ENCODE measurements at regions not wholly inside any gene's neighbourhood (a gene's known extent, or its start where the extent isn't known, plus 50 kb on each side); places are given as distances from the start of the nearest gene placed in this dataset.
"Not testable (repeated sequence)": the region's sequence is repeated elsewhere in the genome, so short reads cannot be mapped to it uniquely, and the experiment has no call there.

DNA sequence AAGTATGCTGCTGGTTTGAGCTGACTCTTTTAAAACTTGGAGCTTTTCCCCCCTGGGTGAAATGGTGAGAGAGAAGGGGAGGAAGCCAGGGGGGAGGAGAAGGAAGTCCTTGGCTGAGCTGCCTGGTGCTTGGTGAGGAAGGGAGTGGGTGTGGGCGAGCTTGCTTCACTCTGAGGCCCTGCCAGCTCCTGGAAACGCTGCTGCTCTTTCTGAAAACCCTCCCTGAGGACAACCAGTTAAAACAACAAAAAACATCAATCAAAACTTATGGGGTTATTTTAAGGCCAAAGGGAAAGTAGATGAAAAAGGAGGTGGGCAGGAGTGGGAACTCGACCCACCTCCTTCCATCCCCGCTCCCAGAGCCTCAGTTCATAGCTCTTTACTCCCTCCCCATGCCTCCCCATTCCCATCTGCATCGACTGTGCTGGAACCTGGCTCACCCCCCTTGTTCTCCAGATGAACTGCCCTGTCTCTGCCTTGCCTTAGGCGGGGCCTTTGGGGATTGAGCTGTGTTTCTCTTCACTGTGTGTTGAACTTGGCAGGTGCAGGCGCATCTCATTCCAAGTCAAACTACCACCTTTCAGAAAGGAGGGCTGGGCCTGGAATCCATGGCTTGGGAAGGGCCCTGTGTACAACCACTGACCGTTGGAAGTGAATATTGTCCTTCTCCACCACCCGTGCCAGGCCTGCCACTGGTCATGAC is 166.1 kb downstream of the ZNF621 start:
- H3K4me3 ChIP-seq: no peak overlapping the region
- no peak for DNase-seq (ENCODE audit: low spot score in 2 of 2)
- in situ Hi-C loops (cut with MboI; ENCODE audit: low sequenced_read_pairs): no loop called here
- no peaks in the 10 kb centered on the region for H3K36me3 ChIP-seq (replicated peaks)
- H3K27me3 ChIP-seq (ENCODE audit: low read depth): no peaks in the 10 kb centered on the region
- no peaks in the 10 kb centered on the region for H3K9me3 ChIP-seq
- H3K4me1 ChIP-seq: no peaks in the 10 kb centered on the region; the same call in none of the 2 replicates

- no peak overlapping the region for H3K4me3 ChIP-seq
- in situ Hi-C loops (cut with MboI; ENCODE audit: low sequenced_read_pairs): no loop called here
- H3K9me3 ChIP-seq: no peaks in the 10 kb centered on the region
- DNase-seq (ENCODE audit: low spot score in 2 of 2): no peak
- no peaks in the 10 kb centered on the region; the same call in none of the 2 replicates for H3K4me1 ChIP-seq
- no peaks in the 10 kb centered on the region for H3K27me3 ChIP-seq (ENCODE audit: low read depth)
- no peaks in the 10 kb centered on the region for H3K36me3 ChIP-seq (replicated peaks)
These were observed 166.7 kb downstream of the ZNF621 start for GRCh38 chr3:40691452-40691861.

- in situ Hi-C loops (cut with MboI; ENCODE audit: low sequenced_read_pairs): no loop called here
- Histone ChIP-seq H3K36me3 (replicated peaks) (no peaks in the 10 kb centered on the region), H3K4me1 (no peaks in the 10 kb centered on the region), H3K27me3 (ENCODE audit: low read depth) (no peaks in the 10 kb centered on the region), H3K9me3 (no peaks in the 10 kb centered on the region), H3K4me3 (no peak overlapping the region)
- no peak for DNase-seq (ENCODE audit: low spot score in 2 of 2)
These were observed 171.1 kb downstream of the ZNF621 start for GRCh38 chr3:40695848-40696247.

GRCh38 chr3:40698611-40699010 is 173.9 kb downstream of the ZNF621 start:
- in situ Hi-C loops (cut with MboI; ENCODE audit: low sequenced_read_pairs); H3K9me3 ChIP-seq; H3K4me3 ChIP-seq; H3K27me3 ChIP-seq (ENCODE audit: low read depth); H3K36me3 ChIP-seq (replicated peaks); H3K4me1 ChIP-seq; DNase-seq (ENCODE audit: low spot score in 2 of 2): not testable (repeated sequence)

GRCh38 chr3:40701016-40701588 is 176.3 kb downstream of the ZNF621 start:
- H3K4me3 ChIP-seq: no peak overlapping the region
- H3K27me3 ChIP-seq (ENCODE audit: low read depth): no peaks in the 10 kb centered on the region
- H3K4me1 ChIP-seq: no peaks in the 10 kb centered on the region
- H3K36me3 ChIP-seq (replicated peaks): no peaks in the 10 kb centered on the region
- no peaks in the 10 kb centered on the region for H3K9me3 ChIP-seq
- DNase-seq (ENCODE audit: low spot score in 2 of 2): no peak
- in situ Hi-C loops (cut with MboI; ENCODE audit: low sequenced_read_pairs): no loop called here

- H3K4me3 ChIP-seq: no peak overlapping the region
- no peaks in the 10 kb centered on the region for H3K9me3 ChIP-seq
- DNase-seq (ENCODE audit: low spot score in 2 of 2): no peak
- no peaks in the 10 kb centered on the region for H3K36me3 ChIP-seq (replicated peaks)
- no peaks in the 10 kb centered on the region; the same call in 1 of the 2 replicates for H3K27me3 ChIP-seq (ENCODE audit: low read depth)
- H3K4me1 ChIP-seq: no peaks in the 10 kb centered on the region
- in situ Hi-C loops (cut with MboI; ENCODE audit: low sequenced_read_pairs): no loop called here
These were observed 179.5 kb downstream of the ZNF621 start for GRCh38 chr3:40704224-40704623.

GRCh38 chr3:40705663-40706062 is 180.9 kb downstream of the ZNF621 start:
- no peak for DNase-seq (ENCODE audit: low spot score in 2 of 2)
- in situ Hi-C loops (cut with MboI; ENCODE audit: low sequenced_read_pairs): no loop called here
- H3K27me3 ChIP-seq (ENCODE audit: low read depth): no peaks in the 10 kb centered on the region; the same call in 1 of the 2 replicates

DNA sequence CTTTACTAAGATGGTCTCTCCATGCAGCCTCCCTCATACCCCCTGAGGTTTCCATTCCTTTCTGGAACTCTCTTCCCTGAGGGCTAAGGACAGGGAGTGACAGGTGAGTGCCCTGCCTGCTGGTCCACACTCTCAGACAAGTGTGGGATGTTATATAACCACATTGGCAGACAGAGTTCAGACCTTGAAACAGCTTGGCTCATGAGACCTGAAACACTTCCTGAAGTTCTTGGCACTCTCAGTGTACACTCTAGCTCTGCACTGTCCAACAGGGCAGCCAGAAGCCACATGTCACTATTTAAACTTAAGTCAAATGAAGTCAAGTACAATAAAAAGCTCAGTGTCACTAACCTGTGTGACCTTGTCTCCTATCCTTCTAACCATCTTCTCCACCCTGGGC is 188.5 kb downstream of the ZNF621 start:
- Histone ChIP-seq H3K4me1 (no peaks in the 10 kb centered on the region), H3K4me3 (no peak overlapping the region), H3K36me3 (replicated peaks) (no peaks in the 10 kb centered on the region), H3K27me3 (ENCODE audit: low read depth) (no peaks in the 10 kb centered on the region), H3K9me3 (no peaks in the 10 kb centered on the region; the same call in 1 of the 2 replicates)
- in situ Hi-C loops (cut with MboI; ENCODE audit: low sequenced_read_pairs): no loop called here
- DNase-seq (ENCODE audit: low spot score in 2 of 2): no peak

More at GRCh38 chr3:40705663-40706062, 180.9 kb downstream of the ZNF621 start:
- H3K36me3 ChIP-seq (replicated peaks): no peaks in the 10 kb centered on the region
- no peak overlapping the region for H3K4me3 ChIP-seq
- no peaks in the 10 kb centered on the region for H3K4me1 ChIP-seq
- H3K9me3 ChIP-seq: no peaks in the 10 kb centered on the region; the same call in 1 of the 2 replicates

DNA sequence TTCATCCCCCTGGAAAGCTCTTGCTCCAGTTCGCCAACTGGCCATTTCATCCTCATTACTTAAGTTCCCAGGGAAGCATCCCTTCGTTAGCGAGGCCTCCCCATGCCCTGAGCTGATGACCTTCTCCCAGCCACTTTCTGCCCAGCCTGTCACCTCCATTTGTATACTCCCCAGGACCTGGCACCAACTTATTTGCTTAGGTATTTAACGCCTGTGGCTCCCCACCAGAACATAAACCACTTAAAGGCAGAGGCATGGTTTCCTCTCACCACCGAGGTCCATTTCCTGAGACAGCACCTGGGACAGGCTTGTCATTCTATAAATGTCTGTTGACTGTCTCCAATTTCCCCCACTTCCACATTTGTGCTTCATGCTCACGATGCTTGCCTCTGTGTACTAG is 189.0 kb downstream of the ZNF621 start:
- in situ Hi-C loops (cut with MboI; ENCODE audit: low sequenced_read_pairs): no loop called here
- no peaks in the 10 kb centered on the region for H3K4me1 ChIP-seq
- no peaks in the 10 kb centered on the region for H3K36me3 ChIP-seq (replicated peaks)
- H3K9me3 ChIP-seq: no peaks in the 10 kb centered on the region; the same call in 1 of the 2 replicates
- no peak for DNase-seq (ENCODE audit: low spot score in 2 of 2)
- H3K4me3 ChIP-seq: no peak overlapping the region
- H3K27me3 ChIP-seq (ENCODE audit: low read depth): no peaks in the 10 kb centered on the region

- Histone ChIP-seq H3K4me1 (no peaks in the 10 kb centered on the region), H3K27me3 (ENCODE audit: low read depth) (no peaks in the 10 kb centered on the region), H3K36me3 (replicated peaks) (no peaks in the 10 kb centered on the region), H3K9me3 (no peaks in the 10 kb centered on the region; the same call in 1 of the 2 replicates), H3K4me3 (no peak overlapping the region)
- DNase-seq (ENCODE audit: low spot score in 2 of 2): no peak
- in situ Hi-C loops (cut with MboI; ENCODE audit: low sequenced_read_pairs): no loop called here
These were observed 190.1 kb downstream of the ZNF621 start for GRCh38 chr3:40714771-40715345.

DNA sequence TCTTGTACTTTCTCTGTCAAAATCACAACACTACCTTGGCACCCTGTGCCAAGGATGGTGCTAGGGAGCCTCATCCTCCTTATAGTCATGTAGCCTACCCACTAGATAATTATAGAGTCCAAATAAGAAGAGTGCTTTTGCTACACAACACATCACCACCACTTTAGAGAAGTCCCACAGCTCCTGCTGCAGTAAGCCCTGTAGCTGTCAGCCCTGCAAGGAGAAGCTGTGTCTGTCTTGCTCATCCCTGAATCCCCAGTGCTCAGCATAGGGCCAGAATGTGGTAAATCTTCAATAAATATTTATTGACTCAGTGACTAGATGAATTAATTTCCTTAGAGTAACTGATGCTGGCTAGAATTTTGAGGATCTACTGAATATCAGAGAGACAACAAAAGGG is 190.8 kb downstream of the ZNF621 start:
- in situ Hi-C loops (cut with MboI; ENCODE audit: low sequenced_read_pairs): no loop called here
- no peak overlapping the region for H3K4me3 ChIP-seq
- no peaks in the 10 kb centered on the region for H3K27me3 ChIP-seq (ENCODE audit: low read depth)
- H3K36me3 ChIP-seq (replicated peaks): no peaks in the 10 kb centered on the region
- H3K4me1 ChIP-seq: no peaks in the 10 kb centered on the region
- no peaks in the 10 kb centered on the region for H3K9me3 ChIP-seq
- DNase-seq (ENCODE audit: low spot score in 2 of 2): no peak

DNA sequence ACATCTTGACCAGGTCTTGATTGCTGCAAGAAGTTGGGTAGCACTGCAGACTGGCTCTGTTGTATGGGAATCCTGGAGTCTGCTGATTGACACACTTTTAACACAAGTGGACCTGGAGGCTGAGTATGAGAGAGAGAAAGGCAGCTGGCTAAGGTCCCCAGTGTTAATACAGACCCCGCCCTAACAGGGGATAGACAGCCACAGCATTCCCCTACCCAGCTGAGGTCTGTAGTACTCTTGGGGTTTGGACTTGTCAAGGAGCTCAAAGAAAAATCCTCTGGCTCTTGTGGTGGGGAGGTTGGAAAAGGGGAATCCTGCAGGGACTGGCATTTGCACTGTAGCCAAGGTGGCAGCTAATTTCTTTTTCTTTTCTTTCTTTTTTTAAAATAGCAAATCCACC is 192.7 kb downstream of the ZNF621 start:
- in situ Hi-C loops (cut with MboI; ENCODE audit: low sequenced_read_pairs): no loop called here
- H3K27me3 ChIP-seq (ENCODE audit: low read depth): no peaks in the 10 kb centered on the region
- no peak for DNase-seq (ENCODE audit: low spot score in 2 of 2)
- no peak overlapping the region for H3K4me3 ChIP-seq
- no peaks in the 10 kb centered on the region for H3K4me1 ChIP-seq
- no peaks in the 10 kb centered on the region for H3K9me3 ChIP-seq
- no peaks in the 10 kb centered on the region for H3K36me3 ChIP-seq (replicated peaks)

DNA sequence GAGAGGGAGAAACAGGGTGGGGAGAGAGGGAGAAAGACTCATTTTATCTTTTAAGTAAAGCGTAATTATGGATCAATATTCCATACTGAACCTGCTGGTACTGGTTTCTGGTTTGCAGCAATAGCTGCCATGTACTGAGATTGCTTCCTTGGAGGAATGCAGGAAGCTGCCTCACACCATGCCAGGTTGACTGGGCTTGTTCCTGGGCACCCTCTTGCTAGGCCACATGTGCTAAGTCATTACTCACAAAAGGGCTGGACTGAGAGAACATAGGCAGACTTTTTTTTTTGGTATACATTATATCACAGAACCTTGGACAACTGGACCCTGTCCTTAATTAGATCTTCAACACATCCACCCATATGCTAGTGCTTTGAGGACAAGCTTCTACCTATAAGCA is 193.4 kb downstream of the ZNF621 start:
- no peaks in the 10 kb centered on the region for H3K9me3 ChIP-seq
- in situ Hi-C loops (cut with MboI; ENCODE audit: low sequenced_read_pairs): no loop called here
- H3K27me3 ChIP-seq (ENCODE audit: low read depth): no peaks in the 10 kb centered on the region
- no peaks in the 10 kb centered on the region for H3K4me1 ChIP-seq
- DNase-seq (ENCODE audit: low spot score in 2 of 2): no peak
- H3K36me3 ChIP-seq (replicated peaks): no peaks in the 10 kb centered on the region
- no peak overlapping the region for H3K4me3 ChIP-seq

DNA sequence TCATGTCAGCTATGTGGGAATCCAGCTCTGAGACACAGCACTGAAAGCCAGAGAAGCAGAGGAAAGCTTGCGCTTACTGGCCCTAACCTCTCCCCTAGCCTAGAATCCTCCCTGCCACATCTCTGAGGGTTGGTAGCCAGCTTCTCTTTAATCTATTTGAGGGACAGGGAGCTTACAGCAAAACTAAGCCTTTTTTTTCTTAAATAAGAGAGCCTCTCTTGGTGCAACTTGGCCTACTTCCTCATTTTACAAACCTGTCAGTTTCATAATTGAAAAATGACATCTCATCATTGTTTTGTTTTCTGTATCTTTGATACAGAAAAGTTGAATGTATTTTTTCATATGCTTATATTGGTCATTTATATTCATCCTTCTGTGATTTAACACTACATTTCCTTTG is 193.9 kb downstream of the ZNF621 start:
- no peak for DNase-seq (ENCODE audit: low spot score in 2 of 2)
- Histone ChIP-seq H3K27me3 (ENCODE audit: low read depth) (no peaks in the 10 kb centered on the region), H3K4me1 (no peaks in the 10 kb centered on the region), H3K9me3 (no peaks in the 10 kb centered on the region), H3K4me3 (no peak overlapping the region), H3K36me3 (replicated peaks) (no peaks in the 10 kb centered on the region)
- in situ Hi-C loops (cut with MboI; ENCODE audit: low sequenced_read_pairs): no loop called here
